Skin epidermis (tissue), 12 donors: ENCODE measurements at regions not wholly inside any gene's neighbourhood (a gene's known extent, or its start where the extent isn't known, plus 50 kb on each side); places are given as distances from the start of the nearest gene placed in this dataset.
"Not testable (repeated sequence)": the region's sequence is repeated elsewhere in the genome, so short reads cannot be mapped to it uniquely, and the experiment has no call there.

ENCODE experiments used
- H3K27ac ChIP-seq, 21 experiments: fragments of 200-600 bp; sonication (generic) in 11 of 21; one replicate each; pipeline ENCODE4 v1.5.0; 2020; ENCODE audit warnings: mild to moderate bottlenecking in 3 of 21, inconsistent platforms in 2 of 21, moderate library complexity in 2 of 21
- H3K4me3 ChIP-seq, 7 experiments: fragments of 200-600 bp; sonication (generic) in 2 of 7; one replicate each; pipeline ENCODE4 v1.5.0; 2020; ENCODE audit warnings: inconsistent platforms in 2 of 7, mild to moderate bottlenecking in 2 of 7, moderate library complexity in 1 of 7

DNA sequence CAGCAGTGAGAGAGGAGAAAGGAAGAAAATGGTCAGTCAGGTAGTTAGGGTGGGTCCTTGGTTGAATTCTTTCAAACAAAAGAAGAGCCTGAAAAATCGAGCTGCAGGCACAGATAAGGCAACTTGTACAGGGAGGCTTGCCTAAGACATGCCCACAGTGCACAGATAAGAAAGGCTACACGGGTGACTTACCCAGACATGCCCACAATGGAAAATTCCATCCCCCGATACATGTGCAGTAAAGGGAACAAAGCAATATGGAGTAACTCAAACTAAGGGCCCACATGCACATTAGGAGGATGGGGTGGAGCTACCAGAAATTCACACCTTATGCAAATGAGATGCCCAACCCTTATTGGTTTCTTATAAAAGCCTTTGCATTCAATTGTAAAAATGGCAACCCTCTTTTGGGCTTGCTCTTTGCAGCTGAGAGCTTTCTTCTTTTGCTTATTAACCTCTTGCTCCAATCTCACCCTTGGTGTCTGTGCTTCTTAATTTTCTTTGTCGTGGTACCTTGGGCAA, 110.3 kb upstream of the RMP24 start:
- H3K27ac ChIP-seq = no peak overlapping the region

GRCh38 chr18:35864916-35865315, 107.6 kb upstream of the RMP24 start:
- H3K4me3 ChIP-seq = no peak overlapping the region
- H3K27ac ChIP-seq = no peak overlapping the region

More for the DNA sequence above, 110.3 kb upstream of the RMP24 start:
- H3K4me3 ChIP-seq = no peak overlapping the region

DNA sequence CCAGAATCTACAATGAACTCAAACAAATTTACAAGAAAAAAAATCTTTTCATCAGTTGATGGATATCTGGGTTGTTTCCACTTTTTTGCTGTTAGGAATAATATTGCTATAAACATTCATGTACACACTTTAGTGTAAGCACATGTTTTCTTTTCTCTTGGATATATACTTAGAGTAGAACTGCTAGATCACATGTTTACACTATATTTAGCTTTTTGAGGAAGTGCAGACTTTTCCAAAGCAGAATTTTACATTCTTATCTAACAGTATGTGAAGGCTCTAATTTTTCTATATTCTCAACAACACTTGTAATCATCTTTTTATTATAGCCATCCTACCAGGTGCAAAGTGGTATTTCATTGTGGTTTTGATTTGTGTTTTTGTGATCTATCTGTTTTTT, 103.6 kb upstream of the RMP24 start:
- no peak overlapping the region for H3K27ac ChIP-seq
- H3K4me3 ChIP-seq = no peak overlapping the region

GRCh38 chr18:35871337-35871736, 101.1 kb upstream of the RMP24 start:
- H3K27ac ChIP-seq = no peak overlapping the region
- H3K4me3 ChIP-seq = no peak overlapping the region

DNA sequence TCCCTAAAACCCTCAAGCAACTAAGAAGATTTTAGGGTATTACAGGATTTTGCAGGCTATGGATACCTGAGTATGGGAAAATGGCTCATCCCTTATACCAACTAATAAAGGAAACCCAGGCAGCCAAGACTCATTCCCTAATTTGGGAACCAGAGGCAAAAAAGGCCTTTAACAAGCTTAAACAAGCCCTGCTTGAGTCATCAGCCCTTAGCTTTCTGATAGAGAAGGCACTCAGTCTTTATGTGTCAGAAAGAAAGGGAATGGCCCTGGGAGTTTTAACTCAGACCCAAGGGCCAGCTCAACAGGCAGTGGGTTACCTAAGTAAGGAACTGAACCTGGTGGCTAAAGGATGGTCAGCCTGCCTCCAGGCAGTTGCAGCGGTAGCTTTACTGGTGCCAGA, 96.9 kb upstream of the RMP24 start:
- H3K27ac ChIP-seq = peak overlapping the region in 2 of 21 experiments; percentile 11 to 52

DNA sequence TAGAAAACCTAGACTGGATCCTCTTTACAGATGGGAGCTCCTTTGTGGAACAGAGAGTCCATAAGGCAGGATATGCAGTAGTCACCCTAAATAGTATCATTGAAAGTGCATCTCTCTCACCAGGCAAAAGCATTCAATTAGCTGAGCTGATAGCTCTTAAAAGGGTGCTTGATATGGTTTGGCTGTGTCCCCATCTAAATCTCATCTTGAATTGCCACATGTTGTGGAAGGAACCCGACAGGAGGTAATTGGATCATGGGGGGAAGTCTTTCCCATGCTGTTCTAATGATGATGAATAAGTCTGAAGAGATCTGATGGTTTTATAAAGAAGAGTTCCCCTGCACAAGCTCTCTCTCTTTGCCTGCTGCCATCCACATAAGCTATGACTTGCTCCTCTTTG, 96.2 kb upstream of the RMP24 start:
- Histone ChIP-seq H3K4me3 (no peak overlapping the region), H3K27ac (no peak overlapping the region)

More for the DNA sequence above, 96.9 kb upstream of the RMP24 start:
- no peak overlapping the region for H3K4me3 ChIP-seq

DNA sequence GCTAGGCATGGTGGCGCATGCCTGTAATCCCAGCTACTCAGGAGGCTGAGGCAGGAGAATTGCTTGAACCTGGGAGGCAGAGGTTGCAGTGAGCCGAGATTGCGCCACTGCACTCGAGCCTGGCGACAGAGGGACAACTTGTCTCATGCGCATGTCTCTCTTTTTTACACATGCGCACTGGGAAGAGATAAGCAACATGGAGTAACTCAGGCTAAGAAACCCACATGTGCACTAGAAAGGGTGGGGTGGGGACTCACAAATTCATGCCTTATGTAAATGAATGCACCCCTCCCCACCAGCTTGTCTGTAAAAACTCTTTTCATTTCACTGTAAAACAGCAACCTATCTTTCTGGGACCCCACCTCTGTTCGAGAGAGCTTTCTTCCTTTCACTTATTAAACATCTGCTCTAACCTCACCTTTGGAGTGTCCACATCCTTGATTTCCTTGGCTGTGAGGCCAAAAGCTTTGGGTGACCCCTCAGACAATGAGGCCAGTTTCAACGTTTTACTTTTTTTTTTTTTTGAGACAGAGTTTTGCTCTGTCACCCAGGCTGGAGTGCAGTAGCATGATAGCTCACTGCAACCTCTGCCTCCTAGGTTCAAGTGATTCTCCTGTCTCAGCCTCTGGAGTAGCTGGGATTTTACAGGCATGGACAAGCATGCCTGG, 91.6 kb upstream of the RMP24 start:
- H3K27ac ChIP-seq = no peak overlapping the region
- H3K4me3 ChIP-seq = no peak overlapping the region

- Histone ChIP-seq H3K4me3 (no peak overlapping the region), H3K27ac (no peak overlapping the region)
Measured at GRCh38 chr18:35888329-35888728, 84.2 kb upstream of the RMP24 start.

DNA sequence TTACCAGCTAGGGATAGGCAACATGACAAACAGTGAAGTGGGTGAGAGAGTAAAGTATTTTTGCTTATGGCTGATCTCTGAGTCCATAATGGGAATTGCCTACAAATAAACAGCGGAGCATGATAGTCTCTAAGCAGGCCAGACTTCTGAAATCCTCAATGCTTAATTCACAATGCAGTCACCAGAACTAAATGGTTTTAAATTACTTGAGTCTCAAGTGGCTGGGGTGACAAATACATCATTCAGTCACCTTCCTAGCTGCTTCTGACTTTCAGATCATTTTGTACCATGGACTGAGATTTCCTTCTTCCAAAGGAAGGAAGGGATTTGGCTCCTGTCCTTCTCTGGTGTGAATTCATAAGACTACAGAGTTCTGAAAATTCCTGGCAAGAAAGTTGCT, 82.8 kb upstream of the RMP24 start:
- Histone ChIP-seq H3K27ac (no peak overlapping the region), H3K4me3 (no peak overlapping the region)

GRCh38 chr18:35890323-35890722, 82.2 kb upstream of the RMP24 start:
- Histone ChIP-seq H3K27ac (no peak overlapping the region), H3K4me3 (no peak overlapping the region)

GRCh38 chr18:35892118-35892517, 80.4 kb upstream of the RMP24 start:
- H3K4me3 ChIP-seq = no peak overlapping the region
- no peak overlapping the region for H3K27ac ChIP-seq

GRCh38 chr18:35897481-35897880, 75.0 kb upstream of the RMP24 start:
- H3K4me3 ChIP-seq, H3K27ac ChIP-seq: not testable (repeated sequence)

DNA sequence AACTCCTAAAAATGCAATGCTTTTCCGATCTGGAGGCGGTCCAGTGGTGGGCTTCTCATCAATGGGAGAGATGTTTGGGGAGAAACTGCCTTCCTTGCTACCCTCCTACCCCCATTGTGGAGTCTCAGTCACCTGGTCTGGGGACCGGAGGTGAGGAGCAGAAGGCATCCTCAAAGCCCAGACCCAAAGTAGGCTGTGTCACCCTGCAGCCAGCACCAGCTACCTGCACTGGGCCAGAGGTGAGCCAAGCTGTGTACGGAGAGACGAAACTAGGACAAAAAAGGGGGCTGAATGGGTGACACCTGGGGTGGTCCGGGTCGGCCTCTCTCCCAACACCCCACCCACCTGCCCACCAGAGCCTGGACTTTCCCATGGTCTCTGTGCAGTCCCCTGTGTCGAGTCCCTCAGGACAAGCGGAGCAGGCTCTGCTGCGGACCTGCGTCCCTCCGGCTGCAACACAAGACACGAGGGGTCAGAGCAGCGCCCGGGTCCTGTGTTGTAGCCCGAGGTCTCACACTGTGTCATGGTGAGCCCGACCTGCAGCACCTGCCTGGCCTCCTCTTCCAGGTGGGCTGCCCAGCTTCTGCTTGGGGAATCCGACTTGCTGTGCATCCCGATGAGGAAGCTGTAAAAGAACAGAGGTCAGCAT, 68.0 kb upstream of the RMP24 start:
- Histone ChIP-seq H3K27ac (no peak overlapping the region), H3K4me3 (no peak overlapping the region)

DNA sequence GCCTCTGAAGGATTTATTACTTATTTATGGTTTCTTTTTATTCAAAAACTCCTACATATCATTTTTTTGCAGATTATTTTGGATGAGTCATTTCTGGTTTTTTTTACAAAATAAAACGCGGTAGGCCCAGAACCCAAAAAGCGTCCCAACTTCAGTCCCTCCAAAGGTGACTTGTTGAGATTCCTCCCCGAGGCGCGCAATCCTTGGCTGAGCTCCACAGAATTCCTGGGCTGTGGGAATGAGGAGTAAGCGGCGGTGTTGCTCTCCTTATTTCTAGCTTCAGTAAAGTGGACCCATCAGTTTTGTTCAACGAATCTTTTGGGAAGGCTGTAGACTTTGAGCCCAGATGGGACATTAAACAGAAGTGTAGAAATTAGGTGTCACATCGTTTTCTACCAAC, 67.0 kb upstream of the RMP24 start:
- H3K27ac ChIP-seq = no peak overlapping the region
- no peak overlapping the region for H3K4me3 ChIP-seq

- H3K4me3 ChIP-seq, H3K27ac ChIP-seq: not testable (repeated sequence)
Measured at GRCh38 chr18:35906291-35906690, 66.2 kb upstream of the RMP24 start.

DNA sequence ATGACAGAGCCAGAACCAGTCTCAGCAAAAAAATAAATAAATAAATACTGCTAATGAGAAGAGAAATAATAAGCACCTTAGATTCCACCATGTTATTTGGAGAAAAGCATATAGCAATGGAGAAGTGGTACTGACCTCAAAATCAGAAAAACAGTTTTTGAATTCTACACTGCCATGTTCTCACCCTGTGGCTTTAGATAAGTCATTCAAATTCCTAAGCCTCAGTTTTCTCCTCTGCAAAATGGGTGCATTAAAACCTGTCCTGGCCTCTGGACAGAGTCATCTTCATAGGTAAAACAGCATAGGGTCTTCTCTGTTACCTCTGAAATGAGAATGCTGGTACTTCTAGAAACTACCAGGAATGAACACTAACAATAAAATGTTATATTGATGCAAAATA, 62.2 kb upstream of the RMP24 start:
- H3K27ac ChIP-seq = no peak overlapping the region

GRCh38 chr18:35912332-35912731, 60.1 kb upstream of the RMP24 start:
- H3K27ac ChIP-seq = no peak overlapping the region
- H3K4me3 ChIP-seq = no peak overlapping the region

More for the DNA sequence above, 62.2 kb upstream of the RMP24 start:
- H3K4me3 ChIP-seq = no peak overlapping the region

DNA sequence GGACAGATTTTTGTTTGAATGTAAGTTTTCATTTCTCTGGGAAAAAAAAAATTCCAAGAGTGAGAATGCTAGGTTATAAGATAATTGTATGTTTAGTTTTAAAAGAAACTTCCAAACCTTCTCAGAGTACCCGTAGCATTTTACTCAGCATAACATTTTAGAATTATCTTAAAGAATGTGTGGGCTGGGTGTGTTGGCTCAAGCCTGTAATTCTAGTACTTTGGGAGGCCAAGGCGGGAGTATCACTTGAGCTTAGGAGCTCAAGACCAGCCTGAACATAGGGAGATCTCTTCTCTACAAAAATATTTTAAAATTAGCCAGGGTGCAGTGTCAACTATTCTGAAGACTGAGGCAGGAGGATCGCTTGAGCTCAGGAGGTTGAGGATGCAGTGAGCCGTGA, 57.4 kb upstream of the RMP24 start:
- no peak overlapping the region for H3K27ac ChIP-seq
- H3K4me3 ChIP-seq = no peak overlapping the region

DNA sequence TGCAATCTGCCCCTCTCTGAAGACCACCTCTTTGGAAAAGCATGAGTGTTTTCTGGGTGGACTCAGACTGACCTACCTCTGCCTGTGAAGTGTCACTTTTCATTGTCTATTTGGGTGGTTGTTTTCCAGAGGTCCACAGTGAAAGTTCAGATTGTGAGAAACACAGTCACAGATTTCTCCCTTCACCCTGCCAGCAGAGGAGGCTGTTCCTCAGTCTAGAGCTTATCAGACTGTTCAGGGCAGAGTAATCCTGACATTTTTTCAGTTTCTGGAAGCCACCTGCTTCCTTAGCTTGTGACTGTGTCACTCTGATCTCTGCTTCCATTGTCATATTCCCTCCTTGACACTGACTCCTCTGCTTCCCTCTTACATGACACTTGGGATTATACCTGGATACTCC, 55.4 kb upstream of the RMP24 start:
- Histone ChIP-seq H3K4me3 (no peak overlapping the region), H3K27ac (no peak overlapping the region)

- no peak overlapping the region for H3K27ac ChIP-seq
- no peak overlapping the region for H3K4me3 ChIP-seq
Measured at GRCh38 chr18:35918564-35918963, 53.9 kb upstream of the RMP24 start.

GRCh38 chr18:35919179-35919578, 53.3 kb upstream of the RMP24 start:
- no peak overlapping the region for H3K4me3 ChIP-seq
- H3K27ac ChIP-seq = no peak overlapping the region

- Histone ChIP-seq H3K4me3 (no peak overlapping the region), H3K27ac (no peak overlapping the region)
Measured at GRCh38 chr18:35920623-35921022, 51.9 kb upstream of the RMP24 start.
